ENCODE measurements at regions not wholly inside any gene's neighbourhood (a gene's known extent, or its start where the extent isn't known, plus 50 kb on each side); places are given as distances from the start of the nearest gene placed in this dataset.

GRCh38 chr13:32857077-32857476, 159.1 kb upstream of the KL start:
- H3K9me3 ChIP-seq (ENCODE audit: control insufficient read depth in 1 of 2, insufficient read depth in 1 of 2, low read length in 2 of 2): peaks cover 0 to 5% of the 10 kb centered on the region in 2 experiments
- intact Hi-C loops (cut with DNase I, micrococcal nuclease): no loop called here
- ATAC-seq (ENCODE audit: poor library complexity) (no peak), DNase-seq (no peak)
- Mint-ChIP-seq H3K36me3 (ENCODE audit: low read depth) (no peaks in the 10 kb centered on the region), H3K27me3 (no peaks in the 10 kb centered on the region), H3K4me3 (no peak overlapping the region), H3K9me3 (no peaks in the 10 kb centered on the region), H3K4me1 (ENCODE audit: low read depth) (no peaks in the 10 kb centered on the region), H3K27ac (no peak overlapping the region)
- H3K27ac ChIP-seq (ENCODE audit: low read depth in 1 of 2, low read length in 2 of 2): no peak overlapping the region
- H3K36me3 ChIP-seq (ENCODE audit: insufficient read depth, low read length): no peaks in the 10 kb centered on the region
- TF ChIP-seq CTCF (IDR thresholded peaks at IDR 0.05): no peak
- no peaks in the 10 kb centered on the region for H3K4me1 ChIP-seq (ENCODE audit: insufficient read depth, low read length)
- POLR2A ChIA-PET: no interaction called here
- H3K27me3 ChIP-seq (ENCODE audit: control insufficient read depth in 1 of 2, insufficient read depth in 2 of 2, low read length in 2 of 2): no peaks in the 10 kb centered on the region
- H3K4me3 ChIP-seq (ENCODE audit: low read length): no peak overlapping the region
- CTCF ChIA-PET: no interaction called here

- ChIA-PET POLR2A (no interaction called here), CTCF (no interaction called here)
- no peak overlapping the region for H3K4me3 Mint-ChIP-seq
- H3K27me3 Mint-ChIP-seq: no peaks in the 10 kb centered on the region
- no peaks in the 10 kb centered on the region for H3K36me3 ChIP-seq (ENCODE audit: insufficient read depth, low read length)
- ATAC-seq (ENCODE audit: poor library complexity) (no peak), DNase-seq (no peak)
- H3K4me3 ChIP-seq (ENCODE audit: low read length): no peak overlapping the region
- H3K4me1 Mint-ChIP-seq (ENCODE audit: low read depth): no peaks in the 10 kb centered on the region
- H3K27ac ChIP-seq (ENCODE audit: low read depth in 1 of 2, low read length in 2 of 2): no peak overlapping the region
- H3K27me3 ChIP-seq (ENCODE audit: control insufficient read depth in 1 of 2, insufficient read depth in 2 of 2, low read length in 2 of 2): no peaks in the 10 kb centered on the region
- H3K27ac Mint-ChIP-seq: no peak overlapping the region
- H3K36me3 Mint-ChIP-seq (ENCODE audit: low read depth): no peaks in the 10 kb centered on the region
- no peaks in the 10 kb centered on the region for H3K9me3 Mint-ChIP-seq
- intact Hi-C loops (cut with DNase I, micrococcal nuclease): no loop called here
- TF ChIP-seq CTCF (IDR thresholded peaks at IDR 0.05): no peak
- peaks cover 0 to 5% of the 10 kb centered on the region in 2 experiments for H3K9me3 ChIP-seq (ENCODE audit: control insufficient read depth in 1 of 2, insufficient read depth in 1 of 2, low read length in 2 of 2)
- no peaks in the 10 kb centered on the region for H3K4me1 ChIP-seq (ENCODE audit: insufficient read depth, low read length)
Observed at GRCh38 chr13:32857689-32858088, 158.5 kb upstream of the KL start.

- TF ChIP-seq CTCF (IDR thresholded peaks at IDR 0.05): no peak
- Histone ChIP-seq H3K4me3 (ENCODE audit: low read length) (no peak overlapping the region), H3K9me3 (ENCODE audit: control insufficient read depth in 1 of 2, insufficient read depth in 1 of 2, low read length in 2 of 2) (peaks cover 0 to 5% of the 10 kb centered on the region in 2 experiments), H3K27ac (ENCODE audit: low read depth in 1 of 2, low read length in 2 of 2) (no peak overlapping the region), H3K36me3 (ENCODE audit: insufficient read depth, low read length) (no peaks in the 10 kb centered on the region), H3K4me1 (ENCODE audit: insufficient read depth, low read length) (no peaks in the 10 kb centered on the region), H3K27me3 (ENCODE audit: control insufficient read depth in 1 of 2, insufficient read depth in 2 of 2, low read length in 2 of 2) (no peaks in the 10 kb centered on the region)
- POLR2A ChIA-PET: no interaction called here
- Mint-ChIP-seq H3K36me3 (ENCODE audit: low read depth) (no peaks in the 10 kb centered on the region), H3K27me3 (no peaks in the 10 kb centered on the region), H3K4me1 (ENCODE audit: low read depth) (no peaks in the 10 kb centered on the region), H3K4me3 (no peak overlapping the region), H3K27ac (no peak overlapping the region), H3K9me3 (no peaks in the 10 kb centered on the region)
- DNase-seq (no peak), ATAC-seq (ENCODE audit: poor library complexity) (no peak)
- CTCF ChIA-PET: no interaction called here
- intact Hi-C loops (cut with DNase I, micrococcal nuclease): no loop called here
Observed at GRCh38 chr13:32859707-32860292, 156.4 kb upstream of the KL start.

All from CD4-positive, alpha-beta T cell (primary cell).